OCI-LY3 (cell line): ENCODE measurements at regions not wholly inside any gene's neighbourhood (a gene's known extent, or its start where the extent isn't known, plus 50 kb on each side); places are given as distances from the start of the nearest gene placed in this dataset.

Source experiments
- H2AFZ ChIP-seq: fragments of 200-600, 300-600 bp; shearing (Covaris generic); 2 replicates; pipeline ENCODE4 v1.6.0; 2014; ENCODE audit warnings: antibody characterized with exemption, low read depth, low read length
- H3K27ac ChIP-seq: fragments of 200-600, 300-600 bp; sonication (generic); 2 replicates; pipeline ENCODE4 v1.5.1; 2014; ENCODE audit warnings: mild to moderate bottlenecking, low read length, moderate library complexity, mixed read lengths
- H3K27me3 ChIP-seq: fragments of 200-600, 300-600 bp; sonication (generic); 2 replicates; pipeline ENCODE4 v1.6.1; 2014; ENCODE audit warnings: low read depth, low read length, mixed read lengths
- H3K36me3 ChIP-seq: fragments of 200-600, 300-600 bp; sonication (generic); replicated peaks from 2 replicates; pipeline ENCODE3; 2014; ENCODE audit warnings: low read depth, low read length, mixed read lengths
- H3K4me1 ChIP-seq: fragments of 300-600, 200-600 bp; sonication (generic); 2 replicates; pipeline ENCODE4 v1.6.1; 2014; ENCODE audit warnings: low read length, mixed read lengths
- H3K4me2 ChIP-seq: fragments of 200-600, 300-600 bp; sonication (generic); 2 replicates; pipeline ENCODE4 v1.6.1; 2014; ENCODE audit warnings: low read length, mixed read lengths
- H3K4me3 ChIP-seq: fragments of 300-600, 200-600 bp; sonication (generic); 2 replicates; pipeline ENCODE4 v1.5.1; 2014; ENCODE audit warnings: antibody characterized with exemption, mild to moderate bottlenecking, low read length, moderate library complexity
- H3K79me2 ChIP-seq: fragments of 300-600, 200-600 bp; shearing (Covaris generic); 2 replicates; pipeline ENCODE4 v1.6.1; 2014; ENCODE audit warnings: mild to moderate bottlenecking, low read length, mixed read lengths
- H3K9ac ChIP-seq: fragments of 300-600, 200-600 bp; shearing (Covaris generic); 2 replicates; pipeline ENCODE4 v1.6.0; 2014; ENCODE audit warnings: mild to moderate bottlenecking, low read length, moderate library complexity
- H3K9me3 ChIP-seq: fragments of 200-600, 300-600 bp; shearing (Covaris generic); 2 replicates; pipeline ENCODE4 v1.6.1; 2014; ENCODE audit warnings: low read length, mixed read lengths; ENCODE audit not compliant: insufficient read depth
- H4K20me1 ChIP-seq: fragments of 200-600, 300-600 bp; sonication (generic); 2 replicates; pipeline ENCODE4 v1.6.1; 2016; ENCODE audit warnings: low read length, mixed read lengths; ENCODE audit not compliant: insufficient read depth
- CTCF ChIP-seq: fragments of 200-600, 300-600 bp; sonication (generic); IDR thresholded peaks from 2 replicates; pipeline ENCODE4 v1.5.1; 2014; ENCODE audit warnings: antibody characterized with exemption, low read length, low read depth
- EZH2phosphoT487 ChIP-seq: fragments of 200-600 bp; shearing (Covaris generic); IDR thresholded peaks from 2 replicates; pipeline ENCODE4 v1.6.1; 2018; ENCODE audit warnings: antibody characterized with exemption, mixed run types, low read depth

- Histone ChIP-seq H3K4me3 (no peak overlapping the region), H3K9ac (no peak overlapping the region), H3K79me2 (no peaks in the 10 kb centered on the region), H3K4me1 (no peaks in the 10 kb centered on the region), H3K27me3 (no peaks in the 10 kb centered on the region), H3K36me3 (no peaks in the 10 kb centered on the region), H4K20me1 (no peaks in the 10 kb centered on the region), H3K9me3 (no peaks in the 10 kb centered on the region), H2AFZ (no peak overlapping the region), H3K4me2 (no peak overlapping the region), H3K27ac (no peak overlapping the region)
- TF ChIP-seq EZH2phosphoT487: no peak
- TF ChIP-seq CTCF: no peak
Observed at GRCh38 chr18:28657961-28658360, 481.0 kb upstream of the CDH2 start.

GRCh38 chr18:28652654-28653053 is 475.7 kb upstream of the CDH2 start:
- H3K4me2 ChIP-seq: no peak overlapping the region
- H3K4me1 ChIP-seq: no peaks in the 10 kb centered on the region
- no peak overlapping the region for H3K4me3 ChIP-seq
- no peaks in the 10 kb centered on the region for H3K36me3 ChIP-seq
- no peaks in the 10 kb centered on the region for H3K79me2 ChIP-seq
- H3K9me3 ChIP-seq: no peaks in the 10 kb centered on the region
- no peaks in the 10 kb centered on the region for H3K27me3 ChIP-seq
- H4K20me1 ChIP-seq: no peaks in the 10 kb centered on the region
- no peak overlapping the region for H3K27ac ChIP-seq
- H3K9ac ChIP-seq: no peak overlapping the region
- TF ChIP-seq EZH2phosphoT487 (no peak), CTCF (no peak)
- H2AFZ ChIP-seq: no peak overlapping the region

- no peak overlapping the region for H3K4me3 ChIP-seq
- no peaks in the 10 kb centered on the region for H3K27me3 ChIP-seq
- H3K4me1 ChIP-seq: no peaks in the 10 kb centered on the region
- H3K9ac ChIP-seq: no peak overlapping the region
- no peaks in the 10 kb centered on the region for H4K20me1 ChIP-seq
- H3K36me3 ChIP-seq: no peaks in the 10 kb centered on the region
- no peaks in the 10 kb centered on the region for H3K9me3 ChIP-seq
- no peak overlapping the region for H3K27ac ChIP-seq
- no peak overlapping the region for H2AFZ ChIP-seq
- TF ChIP-seq EZH2phosphoT487: no peak
- TF ChIP-seq CTCF: no peak
- no peaks in the 10 kb centered on the region for H3K79me2 ChIP-seq
- no peak overlapping the region for H3K4me2 ChIP-seq
Observed at GRCh38 chr18:28651298-28651697, 474.4 kb upstream of the CDH2 start.

DNA sequence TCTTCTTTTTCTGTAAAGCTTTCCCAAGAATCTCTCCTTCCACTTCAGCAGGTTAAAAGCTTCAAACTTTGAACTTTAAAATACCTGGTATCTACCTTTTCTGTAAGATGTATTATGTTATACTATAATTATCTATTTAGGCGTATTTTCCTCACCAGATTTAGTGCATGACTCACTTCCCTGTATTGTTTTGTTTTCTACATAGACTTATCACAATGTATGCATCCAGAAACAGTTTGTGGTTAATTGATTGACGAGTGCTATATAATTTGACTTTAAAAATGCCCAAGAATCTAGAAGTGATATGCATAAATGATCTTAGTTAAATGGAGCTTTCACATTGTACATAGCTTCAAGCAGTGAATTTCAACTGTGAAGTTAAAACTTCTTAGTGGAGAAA is 473.9 kb upstream of the CDH2 start:
- H3K4me1 ChIP-seq: no peaks in the 10 kb centered on the region
- no peaks in the 10 kb centered on the region for H3K27me3 ChIP-seq
- no peak overlapping the region for H3K9ac ChIP-seq
- no peak overlapping the region for H3K27ac ChIP-seq
- no peak overlapping the region for H3K4me2 ChIP-seq
- no peaks in the 10 kb centered on the region for H3K9me3 ChIP-seq
- no peaks in the 10 kb centered on the region for H3K36me3 ChIP-seq
- no peaks in the 10 kb centered on the region for H4K20me1 ChIP-seq
- TF ChIP-seq CTCF (no peak), EZH2phosphoT487 (no peak)
- no peak overlapping the region for H2AFZ ChIP-seq
- H3K79me2 ChIP-seq: no peaks in the 10 kb centered on the region
- H3K4me3 ChIP-seq: no peak overlapping the region
